Body of pancreas (tissue), 4 donors: ENCODE measurements at regions not wholly inside any gene's neighbourhood (a gene's known extent, or its start where the extent isn't known, plus 50 kb on each side); places are given as distances from the start of the nearest gene placed in this dataset.

Source experiments
- ATAC-seq: fragments of 150-250 bp; one replicate; pipeline ENCODE4 v1.9.1; 2016
- DNase-seq, 4 donors: peaks; one replicate each; pipeline ENCODE4 v3.0.0-alpha.2; 2019
- H3K27ac ChIP-seq, 4 donors: fragments of 200-600 bp; sonication (generic); 1 replicate in 3 of 4; 2 replicates in 1 of 4; pipeline versions ENCODE4 v1.5.1 to v1.6.1; 2016 to 2019; ENCODE audit warnings: mild to moderate bottlenecking in 1 of 4, mixed read lengths in 1 of 4, moderate library complexity in 1 of 4
- H3K27me3 ChIP-seq, 2 donors: fragments of 200-600 bp; sonication (generic); one replicate each; pipeline ENCODE4 v1.6.0; 2016; ENCODE audit warnings: mild to moderate bottlenecking in 1 of 2
- H3K36me3 ChIP-seq, 2 donors: fragments of 200-600 bp; sonication (generic); replicated peaks in 1 of 2; 2 replicates each; pipeline ENCODE4 v1.5.1; 2016; ENCODE audit warnings: low read depth in 2 of 2; ENCODE audit not compliant: insufficient read depth in 1 of 2
- H3K4me1 ChIP-seq: fragments of 200-600 bp; sonication (generic); one replicate; pipeline ENCODE4 v1.6.0; 2016
- H3K4me3 ChIP-seq, 2 donors: fragments of 200-600 bp; sonication (generic); 1 replicate in 1 of 2; 2 replicates in 1 of 2; pipeline ENCODE4 v1.5.1; 2016 to 2019
- H3K9me3 ChIP-seq, 3 donors: fragments of 200-600 bp; sonication (generic); 1 replicate in 2 of 3; 2 replicates in 1 of 3; pipeline ENCODE4 v1.5.1; 2016
- CTCF ChIP-seq, 7 experiments: fragments of 450-650 bp in 4 of 7; fragments of 200-600 bp in 3 of 7; sonication (generic) in 3 of 7; IDR thresholded peaks; one replicate each; pipeline ENCODE4 v1.5.1; 2016 to 2019; ENCODE audit warnings: antibody characterized with exemption in 7 of 7
- POLR2A ChIP-seq, 3 donors: fragments of 450-650 bp; IDR thresholded peaks; one replicate each; pipeline ENCODE4 v1.6.1; 2016; ENCODE audit warnings: antibody characterized with exemption in 3 of 3, mild to moderate bottlenecking in 2 of 3
- WGBS, 2 donors: methylation state at CpG; one replicate each; pipeline ENCODE4 v1.1.5; 2017; 5-methylcytosine and 5-hydroxymethylcytosine counted together
- intact Hi-C: fragments of 100-400 bp; cut with DNase I; formaldehyde crosslinking; loops from one replicate; pipeline ENCODE4 v1.15.1; 2023

DNA sequence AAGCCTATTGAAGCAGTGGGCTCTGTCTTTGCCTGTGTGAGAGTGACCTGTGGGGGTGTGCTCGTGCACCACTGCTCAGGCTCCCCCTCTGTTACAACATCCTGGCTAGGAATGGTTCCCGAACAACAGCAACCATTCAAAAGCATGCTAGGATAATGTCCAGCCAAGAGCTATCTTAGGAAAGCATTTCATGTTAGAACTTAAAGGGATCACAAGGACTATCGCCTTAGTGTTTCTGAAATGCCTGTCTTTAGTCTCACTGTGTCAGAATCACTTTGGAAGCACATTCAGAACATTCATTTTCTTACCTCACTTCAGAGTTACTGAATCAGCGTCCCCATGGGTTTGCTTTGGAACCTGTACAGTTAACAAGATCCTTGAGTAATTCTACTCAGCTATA lies 134.9 kb upstream of the DSEL start:
- 44 to 64% methylated on average over 4 of the region's 4 CpGs for WGBS, 2 donors
- Histone ChIP-seq H3K4me1 (no peaks in the 10 kb centered on the region), H3K36me3 (no peaks in the 10 kb centered on the region), H3K4me3 (no peak overlapping the region), H3K27ac (no peak overlapping the region), H3K27me3 (no peaks in the 10 kb centered on the region), H3K9me3 (no peaks in the 10 kb centered on the region)
- ATAC-seq (peak; percentile 24), DNase-seq (no peak)
- intact Hi-C loops: no loop called here
- TF ChIP-seq POLR2A (IDR thresholded peaks at IDR 0.05) (no peak), CTCF (IDR thresholded peaks at IDR 0.05) (no peak)

DNA sequence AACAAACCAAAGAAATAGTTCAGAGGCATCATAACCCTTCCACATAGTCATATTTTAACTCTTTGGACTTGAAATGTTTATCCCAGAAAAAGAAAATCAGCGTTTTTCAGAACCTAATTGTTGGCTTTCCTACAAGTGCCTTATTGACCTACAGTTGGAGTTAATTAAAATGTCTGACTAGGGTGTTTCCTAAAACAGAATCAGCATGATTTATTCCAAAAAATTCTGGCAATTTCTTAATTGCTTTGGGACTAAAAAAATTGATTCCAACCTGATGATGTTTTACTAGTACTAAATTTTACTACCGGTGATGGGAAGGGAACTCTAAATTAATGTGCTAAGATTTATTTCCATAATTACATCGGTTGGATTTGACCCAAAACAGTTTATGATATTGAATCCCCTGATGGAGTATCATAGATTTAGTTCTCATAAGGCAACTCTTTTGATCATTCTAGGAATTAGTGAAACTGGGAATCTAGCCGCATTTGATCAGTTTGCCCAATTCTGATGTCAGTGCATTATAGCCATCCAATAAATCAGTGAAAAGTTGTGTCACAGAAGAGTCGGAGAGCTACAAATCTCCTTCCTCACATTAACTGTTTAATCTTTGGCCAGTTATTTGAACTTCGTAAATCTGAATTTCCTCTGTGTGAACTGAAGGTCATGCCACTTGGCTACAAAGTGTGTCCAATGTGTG lies 134.3 kb upstream of the DSEL start:
- DNase-seq (no peak), ATAC-seq (no peak)
- H3K36me3 ChIP-seq: no peaks in the 10 kb centered on the region
- no peaks in the 10 kb centered on the region for H3K27me3 ChIP-seq
- intact Hi-C loops: no loop called here
- H3K4me1 ChIP-seq: no peaks in the 10 kb centered on the region
- no peaks in the 10 kb centered on the region for H3K9me3 ChIP-seq
- H3K27ac ChIP-seq: no peak overlapping the region
- 58 to 62% methylated on average over 6 of the region's 6 CpGs for WGBS, 2 donors
- no peak overlapping the region for H3K4me3 ChIP-seq
- TF ChIP-seq POLR2A (IDR thresholded peaks at IDR 0.05) (no peak), CTCF (IDR thresholded peaks at IDR 0.05) (no peak)

- no peak for TF ChIP-seq POLR2A (IDR thresholded peaks at IDR 0.05)
- TF ChIP-seq CTCF (IDR thresholded peaks at IDR 0.05): no peak
- DNase-seq (no peak), ATAC-seq (no peak)
- H3K9me3 ChIP-seq: no peaks in the 10 kb centered on the region
- no peaks in the 10 kb centered on the region for H3K36me3 ChIP-seq
- intact Hi-C loops: no loop called here
- no peaks in the 10 kb centered on the region for H3K4me1 ChIP-seq
- H3K4me3 ChIP-seq: no peak overlapping the region
- no peak overlapping the region for H3K27ac ChIP-seq
- 87 to 90% methylated on average over 2 of the region's 2 CpGs for WGBS, 2 donors
- H3K27me3 ChIP-seq: no peaks in the 10 kb centered on the region
These were observed 130.4 kb upstream of the DSEL start for GRCh38 chr18:67646890-67647289.

- ATAC-seq: no peak
- Histone ChIP-seq H3K4me1 (no peaks in the 10 kb centered on the region), H3K27ac (no peak overlapping the region), H3K4me3 (no peak overlapping the region), H3K9me3 (no peaks in the 10 kb centered on the region), H3K36me3 (no peaks in the 10 kb centered on the region), H3K27me3 (no peaks in the 10 kb centered on the region)
- TF ChIP-seq POLR2A (IDR thresholded peaks at IDR 0.05): no peak
- TF ChIP-seq CTCF (IDR thresholded peaks at IDR 0.05): no peak
- 92 to 97% methylated on average over 2 of the region's 2 CpGs for WGBS, 2 donors
- intact Hi-C loops: no loop called here
- no peak for DNase-seq
These were observed 127.7 kb upstream of the DSEL start for GRCh38 chr18:67644226-67644625.

DNA sequence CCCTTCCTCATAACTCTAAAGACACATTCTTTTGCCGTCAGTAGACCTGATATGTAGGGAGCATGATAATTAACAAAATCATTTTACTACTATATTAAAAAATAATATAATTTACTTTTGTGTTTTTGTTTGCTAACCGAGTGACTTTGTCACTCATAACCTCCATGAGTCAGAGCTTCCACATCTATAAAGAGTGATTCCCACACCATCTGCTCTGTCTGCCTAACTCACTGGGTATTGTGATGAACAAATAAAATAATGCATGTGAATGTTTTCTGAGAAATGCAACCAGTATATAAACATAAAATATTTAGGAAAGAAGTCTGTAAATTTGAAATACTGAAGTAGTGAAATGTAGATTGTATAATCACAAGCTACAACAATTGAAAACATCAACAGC lies 123.4 kb upstream of the DSEL start:
- ATAC-seq (no peak), DNase-seq (no peak)

More for the DNA sequence above, 123.4 kb upstream of the DSEL start:
- Histone ChIP-seq H3K4me3 (no peak overlapping the region), H3K36me3 (no peaks in the 10 kb centered on the region), H3K4me1 (no peaks in the 10 kb centered on the region), H3K27me3 (no peaks in the 10 kb centered on the region), H3K9me3 (no peaks in the 10 kb centered on the region), H3K27ac (no peak overlapping the region)
- TF ChIP-seq CTCF (IDR thresholded peaks at IDR 0.05) (no peak), POLR2A (IDR thresholded peaks at IDR 0.05) (no peak)
- intact Hi-C loops: no loop called here
- 56 to 65% methylated on average over 2 of the region's 2 CpGs for WGBS, 2 donors
